Activated naive CD4-positive, alpha-beta T cell treated with anti-CD3 and anti-CD28 coated beads, Interleukin-2, amount 50 U/mL, for 24 hours (primary cell): ENCODE measurements at regions not wholly inside any gene's neighbourhood (a gene's known extent, or its start where the extent isn't known, plus 50 kb on each side); places are given as distances from the start of the nearest gene placed in this dataset.
"Not testable (repeated sequence)": the region's sequence is repeated elsewhere in the genome, so short reads cannot be mapped to it uniquely, and the experiment has no call there.

Source experiments
- H3K27ac Mint-ChIP-seq: one replicate; pipeline ENCODE4 v1.8.0; 2021; ENCODE audit warnings: mild to moderate bottlenecking, mixed read lengths
- H3K27me3 Mint-ChIP-seq: one replicate; pipeline ENCODE4 v1.8.0; 2021; ENCODE audit warnings: mixed read lengths
- H3K36me3 Mint-ChIP-seq: one replicate; pipeline ENCODE4 v1.8.0; 2021; ENCODE audit warnings: mixed read lengths
- H3K4me1 Mint-ChIP-seq: one replicate; pipeline ENCODE4 v1.8.0; 2021; ENCODE audit warnings: mixed read lengths
- H3K4me3 Mint-ChIP-seq: one replicate; pipeline ENCODE4 v1.8.0; 2021; ENCODE audit warnings: mild to moderate bottlenecking, mixed read lengths
- H3K9me3 Mint-ChIP-seq: one replicate; pipeline ENCODE4 v1.8.0; 2021; ENCODE audit warnings: mixed read lengths

DNA sequence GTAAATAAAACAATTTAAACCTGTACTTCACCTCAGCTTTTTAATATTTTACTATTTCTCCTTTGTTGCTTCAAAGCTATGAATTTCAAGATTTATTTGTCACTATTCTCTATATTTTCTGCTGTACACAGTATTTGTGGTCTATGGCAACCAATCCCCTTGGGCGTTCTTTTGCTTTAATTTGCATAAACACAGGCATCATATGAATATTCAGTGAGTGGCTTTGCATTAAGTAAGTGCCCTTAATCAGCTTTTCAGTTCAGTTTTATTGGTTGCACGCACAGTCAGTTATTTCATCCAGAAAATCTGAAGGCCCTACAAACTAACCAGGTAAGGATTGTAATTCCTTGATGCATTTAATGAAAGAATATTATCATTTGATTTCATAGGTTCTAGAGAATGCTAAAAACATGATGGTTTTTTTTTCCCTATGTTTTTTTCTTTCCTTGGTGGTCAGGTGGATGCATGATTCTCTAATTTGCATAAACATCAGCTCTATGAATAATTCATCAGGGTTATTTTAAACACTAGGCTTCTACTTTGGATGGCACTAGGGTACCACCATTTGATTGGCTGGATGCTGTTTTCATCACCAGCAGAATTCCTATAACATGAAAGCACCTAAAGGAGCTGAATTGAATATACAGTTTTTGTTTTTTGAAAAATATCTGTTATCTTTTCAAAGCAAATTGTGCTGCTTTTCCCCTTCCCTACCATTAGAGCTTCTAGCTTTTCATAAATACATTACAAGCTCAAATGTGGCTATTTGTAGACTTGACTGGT lies 249.2 kb upstream of the CCNH start:
- Mint-ChIP-seq H3K27ac (no peak overlapping the region), H3K9me3 (no peaks in the 10 kb centered on the region), H3K36me3 (no peaks in the 10 kb centered on the region), H3K4me1 (no peaks in the 10 kb centered on the region), H3K4me3 (no peak overlapping the region), H3K27me3 (no peaks in the 10 kb centered on the region)

DNA sequence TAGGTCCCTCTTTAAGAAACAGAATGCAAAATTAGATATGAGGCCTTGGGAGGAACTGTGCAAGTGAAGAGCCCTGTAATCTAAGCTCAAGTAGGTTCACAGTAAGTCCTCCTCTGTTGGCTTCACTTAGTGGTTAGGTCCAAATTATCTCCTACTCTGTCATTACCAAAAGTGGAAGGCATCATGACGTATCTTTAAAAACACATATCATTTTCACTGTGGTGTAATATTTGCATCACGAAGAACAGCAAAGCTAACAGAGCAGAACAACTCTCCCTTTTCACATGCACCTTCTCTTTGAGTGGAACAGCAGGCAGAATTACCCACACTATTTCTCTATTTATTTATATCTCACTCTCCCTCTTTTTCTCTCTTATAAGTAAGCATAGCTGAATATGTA lies 240.5 kb upstream of the CCNH start:
- Mint-ChIP-seq H3K9me3 (no peaks in the 10 kb centered on the region), H3K4me1 (no peaks in the 10 kb centered on the region), H3K27ac (no peak overlapping the region), H3K36me3 (no peaks in the 10 kb centered on the region), H3K4me3 (no peak overlapping the region), H3K27me3 (no peaks in the 10 kb centered on the region)

DNA sequence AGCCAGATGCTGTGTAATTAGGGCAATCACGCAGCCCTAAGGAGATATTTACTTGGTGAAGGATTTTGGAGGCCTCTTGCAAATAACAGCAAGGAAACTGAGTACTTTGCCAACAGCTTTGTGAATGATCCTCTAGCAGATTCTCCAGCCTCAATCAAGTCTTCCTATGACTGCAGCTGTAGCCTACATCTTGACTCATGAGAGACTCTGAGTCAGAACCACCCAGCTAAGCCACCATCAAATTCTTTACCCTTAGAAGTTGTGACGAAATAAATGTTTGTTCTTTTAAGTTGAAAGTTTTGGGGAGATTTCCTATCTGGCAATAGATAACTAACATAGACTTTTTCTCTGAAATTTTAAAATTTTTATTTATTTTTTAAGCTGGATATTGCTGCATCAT lies 237.6 kb upstream of the CCNH start:
- H3K27ac Mint-ChIP-seq = no peak overlapping the region
- no peaks in the 10 kb centered on the region for H3K4me1 Mint-ChIP-seq
- no peaks in the 10 kb centered on the region for H3K9me3 Mint-ChIP-seq
- no peaks in the 10 kb centered on the region for H3K27me3 Mint-ChIP-seq
- no peaks in the 10 kb centered on the region for H3K36me3 Mint-ChIP-seq
- no peak overlapping the region for H3K4me3 Mint-ChIP-seq

DNA sequence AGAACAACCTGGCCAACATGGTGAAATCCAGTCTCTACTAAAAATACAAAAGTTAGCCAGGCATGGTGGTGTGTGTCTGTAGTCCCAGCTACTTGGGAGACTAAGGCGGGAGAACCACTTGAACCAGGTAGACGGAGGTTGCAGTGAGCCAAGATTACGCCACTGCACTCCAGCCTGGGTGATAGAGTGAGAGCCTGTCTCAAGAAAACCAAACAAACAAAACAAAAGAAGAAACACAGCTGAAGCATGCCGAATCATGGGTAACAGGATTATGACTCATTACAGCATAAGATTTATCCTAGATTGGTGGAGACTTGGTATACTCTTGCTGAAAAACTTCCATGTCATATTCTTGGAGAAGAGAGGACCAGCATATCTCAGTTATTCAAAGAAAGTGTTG lies 236.7 kb upstream of the CCNH start:
- Mint-ChIP-seq H3K27me3 (no peaks in the 10 kb centered on the region), H3K36me3 (no peaks in the 10 kb centered on the region), H3K4me1 (no peaks in the 10 kb centered on the region), H3K27ac (no peak overlapping the region), H3K9me3 (no peaks in the 10 kb centered on the region), H3K4me3 (no peak overlapping the region)

DNA sequence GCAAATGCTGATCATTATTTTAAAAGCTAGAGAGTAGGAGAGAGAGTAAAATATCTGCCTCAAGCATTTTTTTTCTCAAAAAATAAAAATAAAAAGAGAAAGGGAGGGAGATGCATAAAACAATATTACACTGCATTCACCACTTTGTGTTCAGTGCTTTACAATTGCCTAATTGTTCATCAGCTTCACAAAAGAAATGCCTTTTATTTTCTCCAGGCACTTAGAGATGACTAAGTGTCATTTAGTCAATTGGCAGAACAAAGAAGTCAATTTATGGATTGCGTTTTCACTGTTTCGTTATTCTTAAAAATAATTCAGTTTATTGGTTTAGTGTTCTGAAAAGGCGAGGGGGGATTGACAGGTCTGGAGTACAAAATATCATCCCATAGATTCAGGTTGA lies 232.5 kb upstream of the CCNH start:
- H3K27me3 Mint-ChIP-seq = no peaks in the 10 kb centered on the region
- H3K4me3 Mint-ChIP-seq = no peak overlapping the region
- no peak overlapping the region for H3K27ac Mint-ChIP-seq
- H3K36me3 Mint-ChIP-seq = no peaks in the 10 kb centered on the region
- H3K9me3 Mint-ChIP-seq = peaks cover 6% of the 10 kb centered on the region
- H3K4me1 Mint-ChIP-seq = no peaks in the 10 kb centered on the region

DNA sequence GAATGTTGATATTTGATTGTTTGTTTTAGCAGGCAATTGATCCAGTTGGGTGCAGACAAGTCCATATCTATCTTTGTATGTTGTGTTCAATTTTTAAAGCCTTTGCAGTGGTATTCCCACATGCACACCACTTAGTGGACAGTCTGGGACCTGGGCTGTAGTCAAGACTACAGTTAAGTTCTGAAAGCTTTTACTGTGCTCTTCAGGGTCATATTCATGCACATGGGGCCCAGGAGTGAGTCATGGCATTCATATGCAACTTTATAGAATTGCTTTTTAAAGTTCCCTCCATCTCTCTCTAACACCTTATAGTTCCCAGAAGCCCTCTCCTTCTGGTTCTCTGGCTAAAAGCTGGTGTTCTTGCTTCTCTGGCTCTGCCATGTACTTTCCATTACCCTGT lies 228.2 kb upstream of the CCNH start:
- no peaks in the 10 kb centered on the region for H3K36me3 Mint-ChIP-seq
- no peaks in the 10 kb centered on the region for H3K27me3 Mint-ChIP-seq

GRCh38 chr5:87627363-87627762 lies 214.6 kb upstream of the CCNH start:
- Mint-ChIP-seq H3K4me3 (no peak overlapping the region), H3K36me3 (no peaks in the 10 kb centered on the region), H3K9me3 (no peaks in the 10 kb centered on the region), H3K27ac (no peak overlapping the region), H3K4me1 (no peaks in the 10 kb centered on the region), H3K27me3 (peaks cover 5% of the 10 kb centered on the region)

More for the DNA sequence above, 228.2 kb upstream of the CCNH start:
- H3K27ac Mint-ChIP-seq = no peak overlapping the region
- H3K4me3 Mint-ChIP-seq = no peak overlapping the region
- no peaks in the 10 kb centered on the region for H3K4me1 Mint-ChIP-seq
- H3K9me3 Mint-ChIP-seq = peaks cover 6% of the 10 kb centered on the region

DNA sequence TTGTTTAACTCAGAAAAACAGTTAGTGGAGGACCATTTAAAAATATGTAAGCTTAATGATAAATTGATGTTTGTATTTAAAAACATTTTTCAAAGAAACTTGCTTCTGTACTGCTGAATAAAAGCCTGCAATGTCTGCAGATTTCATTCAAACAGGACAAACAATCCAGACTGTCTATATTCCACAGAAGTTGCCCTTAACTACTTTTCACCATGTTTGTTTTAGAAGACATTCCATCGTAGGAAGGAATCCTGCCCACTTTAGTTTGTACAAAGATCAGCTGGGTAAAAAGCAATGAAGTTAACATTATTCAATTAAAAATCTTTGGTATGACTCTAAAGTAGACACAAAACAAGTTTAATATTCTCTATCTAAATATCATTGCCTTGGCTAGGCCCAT lies 195.7 kb upstream of the CCNH start:
- peaks cover 2% of the 10 kb centered on the region for H3K27me3 Mint-ChIP-seq
- H3K4me3 Mint-ChIP-seq = no peak overlapping the region
- no peaks in the 10 kb centered on the region for H3K36me3 Mint-ChIP-seq
- H3K9me3 Mint-ChIP-seq = peaks cover 7% of the 10 kb centered on the region
- no peaks in the 10 kb centered on the region for H3K4me1 Mint-ChIP-seq
- H3K27ac Mint-ChIP-seq = no peak overlapping the region

- peaks cover 7% of the 10 kb centered on the region for H3K9me3 Mint-ChIP-seq
- no peaks in the 10 kb centered on the region for H3K36me3 Mint-ChIP-seq
- H3K27ac Mint-ChIP-seq = no peak overlapping the region
- H3K27me3 Mint-ChIP-seq = peaks cover 2% of the 10 kb centered on the region
- no peaks in the 10 kb centered on the region for H3K4me1 Mint-ChIP-seq
- no peak overlapping the region for H3K4me3 Mint-ChIP-seq
Measured at GRCh38 chr5:87605663-87606062, 192.9 kb upstream of the CCNH start.

GRCh38 chr5:87599778-87600177 lies 187.0 kb upstream of the CCNH start:
- no peaks in the 10 kb centered on the region for H3K4me1 Mint-ChIP-seq
- peaks cover 21% of the 10 kb centered on the region for H3K9me3 Mint-ChIP-seq
- H3K27ac Mint-ChIP-seq = no peak overlapping the region
- no peak overlapping the region for H3K4me3 Mint-ChIP-seq
- no peaks in the 10 kb centered on the region for H3K27me3 Mint-ChIP-seq
- H3K36me3 Mint-ChIP-seq = no peaks in the 10 kb centered on the region

DNA sequence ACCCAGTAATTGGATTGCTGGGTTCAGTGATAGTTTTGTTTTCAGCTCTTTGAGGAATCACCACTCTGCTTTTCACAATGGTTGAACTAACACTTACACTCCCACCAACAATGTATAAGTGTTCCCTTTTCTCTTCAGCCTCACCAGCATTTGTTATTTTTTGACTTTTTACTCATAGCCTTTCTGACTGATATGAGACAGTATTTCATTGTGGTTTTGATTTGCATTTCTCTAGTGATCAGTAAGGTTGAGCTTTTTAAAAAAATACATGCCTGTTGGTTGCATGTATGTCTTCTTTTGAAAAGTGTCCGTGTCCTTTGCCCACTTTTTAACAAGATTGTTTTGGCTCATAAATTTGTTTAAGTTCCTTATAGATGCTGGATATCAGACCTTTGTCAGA lies 185.7 kb upstream of the CCNH start:
- H3K4me1 Mint-ChIP-seq = no peaks in the 10 kb centered on the region
- no peaks in the 10 kb centered on the region for H3K27me3 Mint-ChIP-seq
- no peaks in the 10 kb centered on the region for H3K36me3 Mint-ChIP-seq
- H3K9me3 Mint-ChIP-seq = peaks cover 14% of the 10 kb centered on the region
- no peak overlapping the region for H3K4me3 Mint-ChIP-seq
- H3K27ac Mint-ChIP-seq = no peak overlapping the region

- Mint-ChIP-seq H3K36me3 (no peaks in the 10 kb centered on the region), H3K4me3 (no peak overlapping the region), H3K27ac (no peak overlapping the region), H3K9me3 (peaks cover 8% of the 10 kb centered on the region), H3K27me3 (no peaks in the 10 kb centered on the region), H3K4me1 (no peaks in the 10 kb centered on the region)
Measured at GRCh38 chr5:87594566-87594965, 181.8 kb upstream of the CCNH start.

DNA sequence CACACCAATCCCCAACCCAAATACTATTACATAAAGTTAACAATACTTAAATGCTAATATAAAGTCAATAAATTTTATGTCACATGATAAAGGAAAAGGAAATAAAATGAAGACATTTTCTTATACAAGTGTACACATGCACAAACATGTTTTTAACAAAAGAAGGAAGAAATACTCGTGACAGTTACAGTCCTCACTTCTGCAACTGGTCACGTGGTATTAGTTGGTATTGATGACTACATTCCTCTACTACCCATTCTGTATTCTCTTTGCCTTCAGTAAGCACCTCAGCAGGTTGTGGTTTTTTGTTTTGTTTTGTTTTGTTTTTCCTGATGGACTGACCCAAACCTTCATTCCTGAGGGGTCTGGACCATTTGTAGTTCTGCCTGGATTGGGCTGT lies 176.9 kb upstream of the CCNH start:
- Mint-ChIP-seq H3K27me3 (no peaks in the 10 kb centered on the region), H3K9me3 (no peaks in the 10 kb centered on the region)

GRCh38 chr5:87588316-87588715 lies 175.6 kb upstream of the CCNH start:
- Mint-ChIP-seq H3K27me3 (no peaks in the 10 kb centered on the region), H3K4me3 (no peak overlapping the region), H3K27ac (no peak overlapping the region), H3K36me3 (no peaks in the 10 kb centered on the region), H3K9me3 (no peaks in the 10 kb centered on the region), H3K4me1 (no peaks in the 10 kb centered on the region)

More for the DNA sequence above, 176.9 kb upstream of the CCNH start:
- H3K4me3 Mint-ChIP-seq = no peak overlapping the region
- H3K27ac Mint-ChIP-seq = no peak overlapping the region
- H3K4me1 Mint-ChIP-seq = no peaks in the 10 kb centered on the region
- no peaks in the 10 kb centered on the region for H3K36me3 Mint-ChIP-seq

DNA sequence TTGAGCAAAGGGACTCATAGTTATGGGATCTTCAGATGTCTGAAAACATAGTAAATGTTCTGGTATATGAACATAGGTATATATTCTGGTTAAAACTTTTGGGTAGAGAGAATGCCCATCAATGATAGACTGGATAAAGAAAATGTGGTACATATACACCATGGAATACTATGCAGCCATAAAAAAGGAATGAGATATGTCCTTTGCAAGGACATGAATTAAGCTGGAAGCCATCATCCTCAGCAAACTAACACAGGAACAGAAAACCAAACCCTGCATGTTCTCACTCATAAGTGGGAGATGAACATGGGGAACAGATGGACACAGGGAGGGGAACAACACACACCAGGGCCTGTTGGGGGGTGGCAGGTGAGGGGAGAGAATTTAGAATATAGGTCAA lies 171.0 kb upstream of the CCNH start:
- H3K4me3 Mint-ChIP-seq, H3K36me3 Mint-ChIP-seq, H3K27me3 Mint-ChIP-seq, H3K27ac Mint-ChIP-seq, H3K9me3 Mint-ChIP-seq, H3K4me1 Mint-ChIP-seq: not testable (repeated sequence)

GRCh38 chr5:87582149-87582548 lies 169.4 kb upstream of the CCNH start:
- Mint-ChIP-seq H3K27me3 (peaks cover 4% of the 10 kb centered on the region), H3K4me1 (no peaks in the 10 kb centered on the region), H3K4me3 (no peak overlapping the region), H3K36me3 (no peaks in the 10 kb centered on the region), H3K27ac (no peak overlapping the region), H3K9me3 (peaks cover 4% of the 10 kb centered on the region)

DNA sequence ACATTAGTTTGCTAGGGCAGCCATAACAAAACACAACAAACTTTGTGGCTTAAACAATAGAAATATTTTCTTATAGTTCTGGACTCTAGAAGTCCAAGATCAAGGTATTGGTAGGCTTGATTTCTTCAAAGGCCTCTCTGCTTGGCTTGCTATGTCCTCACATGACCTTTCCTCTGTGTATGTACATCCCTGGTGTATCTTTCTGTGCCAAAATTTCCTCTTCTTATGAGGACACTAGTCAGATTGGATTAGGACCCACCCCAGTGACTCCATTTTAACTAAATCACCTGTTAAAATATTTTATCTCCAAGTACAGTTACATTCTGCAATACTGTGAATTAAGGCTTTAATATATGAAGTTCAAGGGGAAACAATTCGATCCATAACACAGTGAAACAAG lies 168.9 kb upstream of the CCNH start:
- Mint-ChIP-seq H3K27ac (no peak overlapping the region), H3K27me3 (peaks cover 5% of the 10 kb centered on the region), H3K4me3 (no peak overlapping the region), H3K9me3 (peaks cover 4% of the 10 kb centered on the region), H3K36me3 (no peaks in the 10 kb centered on the region), H3K4me1 (no peaks in the 10 kb centered on the region)
